Inferior parietal cortex (tissue), 1 donor: ENCODE measurements at regions not wholly inside any gene's neighbourhood (a gene's known extent, or its start where the extent isn't known, plus 50 kb on each side); places are given as distances from the start of the nearest gene placed in this dataset.
A peak's percentile ranks its signal among the peaks of the same experiment; 100 is the strongest.
"Not testable (repeated sequence)": the region's sequence is repeated elsewhere in the genome, so short reads cannot be mapped to it uniquely, and the experiment has no call there.

Experiments used
- DNase-seq: peaks from one replicate; pipeline ENCODE4 v3.0.0-alpha.2; 2016; ENCODE audit errors: extremely low spot score

DNA sequence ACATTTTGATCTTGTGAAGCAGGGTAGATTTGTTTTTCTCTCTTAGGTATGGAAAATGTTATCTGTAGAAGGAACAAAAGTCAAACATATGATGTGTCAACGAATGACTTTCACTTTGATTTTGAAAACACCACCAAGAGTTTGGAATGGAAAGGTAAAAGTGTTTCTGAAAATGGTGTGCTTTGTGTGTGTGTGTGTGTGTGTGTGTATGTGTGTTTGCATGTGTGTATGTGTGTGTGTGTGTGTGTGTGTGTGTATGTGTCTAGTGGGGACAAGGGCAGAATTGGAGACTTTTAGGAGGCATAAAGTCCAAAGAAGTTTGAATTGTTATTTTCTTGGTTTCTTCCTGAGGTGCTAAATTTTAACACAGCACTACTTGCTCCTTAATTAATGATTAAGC is 115.4 kb upstream of the PRKCQ start:
- no peak for DNase-seq

DNA sequence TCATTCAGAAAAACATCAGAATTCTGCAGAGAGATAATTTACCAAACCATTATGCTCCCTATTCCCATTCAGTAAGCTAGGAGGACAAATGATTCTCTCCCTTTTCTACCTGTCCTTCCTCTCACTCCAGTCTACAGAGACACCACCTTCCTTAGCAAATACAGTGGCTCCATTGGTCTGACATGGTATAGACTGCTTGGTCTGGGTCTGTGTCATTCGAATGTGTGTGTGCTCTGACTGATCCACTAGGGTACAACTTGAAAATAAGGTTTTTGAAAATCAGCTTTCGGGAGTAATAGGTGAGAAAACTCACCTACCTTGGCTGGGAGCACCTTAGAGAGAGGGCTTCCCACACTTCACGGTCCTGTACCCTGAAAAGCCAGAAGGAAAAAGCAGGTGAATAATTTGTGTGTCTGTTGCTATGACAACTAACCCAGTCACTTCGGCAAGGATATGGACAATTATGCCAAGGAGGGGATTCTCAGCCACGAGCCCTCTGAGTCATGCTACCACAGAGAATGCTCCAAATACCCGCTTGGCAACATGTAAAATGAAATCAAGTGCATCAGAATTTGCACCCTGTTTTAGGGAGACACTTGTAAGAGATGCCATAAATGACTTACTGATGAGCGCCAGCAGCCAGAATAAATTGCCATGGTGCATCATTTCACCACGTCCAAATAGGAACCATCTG is 114.5 kb upstream of the PRKCQ start:
- DNase-seq: no peak

DNA sequence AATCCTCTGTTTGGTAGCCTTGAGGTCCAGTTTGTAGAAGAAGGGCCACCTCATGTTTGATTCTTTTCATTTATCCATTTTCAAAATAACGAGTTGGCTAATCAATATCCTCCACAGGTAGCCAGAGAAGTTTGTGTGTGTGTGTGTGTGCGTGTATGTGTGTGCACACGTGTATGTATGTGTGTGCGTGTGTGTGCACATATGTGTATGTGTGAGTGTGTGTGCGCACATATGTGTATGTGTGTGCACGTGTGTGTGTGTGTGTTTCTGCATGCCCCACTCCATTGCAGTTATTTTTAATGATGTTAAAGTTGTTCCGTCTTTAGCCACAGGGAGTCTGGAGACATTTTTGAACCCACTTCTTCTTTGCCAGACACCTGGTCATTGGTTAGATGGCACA is 112.8 kb upstream of the PRKCQ start:
- DNase-seq: no peak

DNA sequence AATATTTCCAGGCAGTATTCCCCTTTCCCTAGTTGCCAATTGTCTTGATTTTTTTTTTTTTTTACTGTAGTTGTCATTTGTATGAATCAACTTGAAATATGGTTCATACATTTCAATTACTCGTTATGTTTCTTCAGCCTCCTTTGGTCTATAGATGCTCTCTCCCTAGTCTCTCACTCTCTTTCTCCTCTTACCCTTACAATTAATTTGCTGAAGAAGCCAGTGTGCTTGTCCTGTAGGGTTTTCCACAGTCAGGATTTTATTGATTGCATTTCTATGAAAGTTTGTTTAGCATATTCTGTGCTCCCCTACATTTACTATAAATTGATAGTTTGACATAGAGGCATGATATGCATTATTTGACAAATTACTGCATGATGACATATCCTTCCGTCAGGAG is 112.0 kb upstream of the PRKCQ start:
- no peak for DNase-seq

DNA sequence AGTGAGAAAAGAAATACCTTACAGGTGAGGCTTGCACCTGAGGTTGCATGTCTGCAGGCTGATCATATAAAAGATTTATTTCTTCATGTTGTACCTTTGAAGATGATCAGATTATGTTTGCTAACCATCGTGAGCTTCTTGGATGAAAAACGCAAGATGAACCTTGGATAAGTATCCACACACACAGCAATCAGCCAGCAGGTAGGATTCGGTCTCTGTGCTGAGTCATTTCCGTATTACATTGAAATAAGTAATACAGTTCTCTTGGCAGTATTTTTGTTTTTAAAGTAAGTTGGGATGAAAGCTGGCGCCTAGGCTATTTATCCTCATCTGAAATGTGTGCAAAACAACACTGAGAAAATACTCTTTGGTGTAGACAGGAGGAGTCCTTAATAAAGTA is 109.0 kb upstream of the PRKCQ start:
- DNase-seq: no peak

DNA sequence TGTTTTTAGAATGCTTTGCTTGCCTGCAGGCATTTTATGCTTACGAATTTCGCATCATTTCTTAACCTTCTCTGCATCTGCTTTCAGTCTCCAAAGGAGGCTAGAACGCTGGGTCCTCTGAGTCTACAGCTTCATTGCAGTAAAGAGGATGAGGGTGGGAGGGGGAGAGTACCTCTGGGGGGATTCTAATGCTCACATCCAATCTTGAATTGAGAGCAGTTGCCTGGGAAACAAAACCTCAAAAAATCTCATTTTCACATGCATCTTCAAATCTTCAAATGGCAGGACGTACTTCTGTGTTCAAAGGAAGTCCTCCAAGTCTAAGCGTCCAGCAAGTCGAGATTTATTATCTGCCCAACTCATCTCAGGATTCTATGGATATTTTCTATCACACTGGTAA is 100.7 kb upstream of the PRKCQ start:
- DNase-seq: no peak

DNA sequence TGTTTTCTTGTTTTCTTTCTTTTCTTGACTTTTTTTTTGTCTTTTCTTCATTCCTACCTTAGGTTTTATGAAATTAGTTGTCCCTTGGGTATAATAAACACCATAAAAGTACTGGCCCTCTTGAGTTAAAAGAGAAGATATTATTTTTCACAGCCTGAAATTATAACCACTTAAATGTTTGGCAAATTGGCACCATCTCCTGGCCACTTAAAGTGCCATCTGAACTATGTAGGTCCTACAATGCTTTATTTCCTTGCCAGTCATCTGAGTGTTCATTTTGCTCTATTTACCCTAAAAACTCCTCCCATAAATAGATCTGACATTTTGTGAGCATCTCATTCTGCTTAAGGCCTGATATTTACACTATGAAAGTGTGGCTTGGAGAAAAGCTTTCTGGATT is 98.9 kb upstream of the PRKCQ start:
- DNase-seq: no peak

DNA sequence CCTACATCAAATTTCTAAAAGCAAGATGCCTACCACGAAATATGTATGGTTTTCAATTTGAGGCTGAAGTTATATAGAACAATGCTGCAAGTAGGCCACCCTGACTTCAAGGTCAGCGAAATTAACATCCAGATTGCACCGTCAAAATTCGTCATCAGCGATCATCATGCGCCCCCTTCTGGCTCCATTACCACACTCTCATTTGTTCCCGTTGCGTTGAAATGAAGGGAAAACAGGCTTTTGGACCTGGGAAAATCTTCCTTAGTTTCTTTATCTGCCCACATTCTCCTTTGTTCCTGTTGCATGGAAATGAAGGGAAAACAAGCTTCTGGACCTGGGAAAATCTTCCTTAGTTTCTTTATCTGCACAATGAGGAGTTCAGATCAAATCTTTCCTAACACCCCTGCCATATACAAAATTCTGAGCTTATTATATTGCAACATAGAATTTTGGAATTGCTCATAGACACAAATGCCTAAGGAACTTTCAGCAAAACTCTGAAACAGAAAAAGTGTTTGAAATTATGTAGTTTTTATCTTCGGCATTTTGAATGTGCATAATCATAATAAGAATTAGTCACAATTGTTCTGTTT is 98.2 kb upstream of the PRKCQ start:
- DNase-seq: peak; percentile 70

DNA sequence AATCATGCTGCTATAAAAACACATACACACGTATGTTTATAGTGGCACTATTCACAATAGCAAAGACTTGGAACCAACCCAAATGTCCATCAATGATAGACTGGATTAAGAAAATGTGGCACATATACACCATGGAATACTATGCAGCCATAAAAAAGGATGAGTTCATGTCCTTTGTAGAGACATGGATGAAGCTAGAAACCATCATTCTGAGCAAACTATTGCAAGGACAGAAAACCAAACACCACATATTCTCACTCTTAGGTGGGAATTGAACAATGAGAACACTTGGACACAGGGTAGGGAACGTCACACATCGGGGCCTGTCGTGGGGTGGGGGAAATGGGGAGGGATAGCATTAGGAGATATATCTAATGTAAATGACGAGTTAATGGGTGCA is 97.1 kb upstream of the PRKCQ start:
- DNase-seq: not testable (repeated sequence)

DNA sequence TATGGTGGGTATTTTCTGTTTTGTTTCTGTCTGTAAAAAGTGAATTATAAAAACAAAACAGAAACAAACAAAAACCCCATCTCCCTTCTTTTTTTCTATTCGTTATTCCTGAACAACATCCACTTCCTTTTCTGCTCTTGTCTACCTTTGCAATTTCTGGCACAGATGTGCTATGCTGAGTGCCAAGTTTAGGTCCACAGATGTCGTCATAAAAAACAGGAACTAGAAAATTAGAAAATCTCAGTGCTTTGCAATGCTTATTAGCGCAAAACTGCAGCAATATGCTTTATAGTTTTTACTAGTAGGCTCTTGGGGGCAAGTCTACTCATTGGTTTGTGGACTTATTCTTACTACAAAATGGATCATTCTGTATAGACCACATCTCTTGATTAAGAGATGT is 94.2 kb upstream of the PRKCQ start:
- DNase-seq: no peak

DNA sequence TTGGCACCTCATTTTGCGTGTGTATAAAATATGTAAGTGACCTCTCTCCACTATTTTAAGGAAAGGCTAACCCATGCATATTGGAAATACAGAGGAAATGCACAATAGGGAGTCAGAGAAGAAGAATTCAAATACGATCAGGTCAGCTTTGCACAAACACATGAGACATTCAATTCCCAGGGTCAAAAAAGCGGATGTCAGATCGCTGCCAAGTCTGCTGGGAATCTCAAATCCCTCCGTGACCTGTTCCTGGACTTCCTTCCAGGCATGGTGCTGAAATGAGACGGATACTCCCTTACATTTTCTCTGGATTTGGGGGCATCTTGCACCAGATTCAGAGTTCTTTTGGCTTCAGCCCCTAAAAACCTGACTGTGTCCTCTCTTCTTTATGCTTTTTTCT is 91.9 kb upstream of the PRKCQ start:
- no peak for DNase-seq

DNA sequence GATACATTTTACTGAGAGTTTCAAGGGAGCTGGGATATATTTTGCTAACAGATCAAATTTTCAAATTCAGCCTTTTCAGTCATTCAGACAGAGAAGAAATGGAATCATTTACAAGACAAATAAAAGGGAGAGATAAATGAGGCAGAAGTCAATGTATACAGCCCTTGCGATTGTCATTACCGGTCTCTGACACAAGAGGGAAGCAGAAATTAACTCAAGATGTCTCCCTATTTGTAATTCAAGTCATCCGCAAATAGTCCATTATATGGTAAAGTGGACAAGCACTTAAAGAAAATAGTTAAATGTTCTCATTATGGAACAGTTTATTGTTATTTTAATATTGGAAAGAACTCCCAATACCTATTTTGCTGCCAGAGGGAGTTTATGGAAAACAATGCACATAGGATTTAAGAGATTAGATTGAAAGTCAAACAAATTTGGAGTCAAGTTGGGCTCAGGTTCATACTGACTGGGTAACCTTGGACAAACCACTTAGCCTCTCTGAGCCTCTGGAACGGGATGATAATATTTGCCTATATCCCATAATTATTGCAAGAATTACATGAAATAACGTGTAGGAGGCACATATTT is 89.3 kb upstream of the PRKCQ start:
- peak; percentile 82 for DNase-seq

DNA sequence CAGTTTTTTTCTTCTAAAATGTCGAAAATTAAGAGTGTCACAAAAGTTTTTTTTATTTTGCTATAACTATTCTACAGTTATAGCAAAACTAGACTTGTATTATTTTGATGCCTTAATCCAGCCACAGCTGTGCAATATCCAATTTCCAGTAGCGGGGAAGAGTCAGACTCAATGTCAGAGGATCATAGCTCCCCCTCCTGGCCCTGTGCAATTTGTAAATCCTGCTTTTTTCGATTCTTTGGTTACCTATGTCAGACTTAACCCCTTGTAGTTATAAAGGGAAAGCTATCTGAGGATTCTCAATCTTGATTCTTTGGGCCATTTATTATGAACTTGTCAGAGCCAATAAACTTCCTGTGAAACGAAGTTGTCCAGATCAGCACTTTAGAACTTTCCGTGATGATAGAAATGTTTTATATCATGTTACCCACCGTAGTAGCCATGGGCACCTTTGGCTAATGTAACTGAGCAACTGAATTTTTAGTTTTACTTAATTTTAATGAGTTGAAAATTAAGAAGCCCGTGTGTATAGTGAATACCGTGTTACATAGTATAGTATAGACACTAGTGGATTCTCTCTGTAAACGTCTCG is 87.7 kb upstream of the PRKCQ start:
- DNase-seq: peak; percentile 73

DNA sequence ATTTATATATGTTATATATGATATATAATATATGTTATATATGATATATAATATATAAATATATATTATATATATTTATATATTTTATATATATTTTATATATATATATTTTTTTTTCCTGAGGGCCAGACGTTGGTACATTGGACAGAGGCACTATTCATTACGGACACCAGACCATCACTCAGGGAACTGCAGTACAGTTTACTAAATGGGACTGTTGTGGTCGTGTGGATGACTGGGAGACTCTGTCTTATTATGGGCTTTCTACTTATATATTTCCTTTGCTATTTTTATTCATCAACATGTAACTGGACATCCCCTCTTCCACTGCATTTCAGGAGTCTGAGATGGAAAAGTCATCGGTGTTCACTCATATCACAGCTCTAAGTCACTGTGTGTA is 87.1 kb upstream of the PRKCQ start:
- no peak for DNase-seq

DNA sequence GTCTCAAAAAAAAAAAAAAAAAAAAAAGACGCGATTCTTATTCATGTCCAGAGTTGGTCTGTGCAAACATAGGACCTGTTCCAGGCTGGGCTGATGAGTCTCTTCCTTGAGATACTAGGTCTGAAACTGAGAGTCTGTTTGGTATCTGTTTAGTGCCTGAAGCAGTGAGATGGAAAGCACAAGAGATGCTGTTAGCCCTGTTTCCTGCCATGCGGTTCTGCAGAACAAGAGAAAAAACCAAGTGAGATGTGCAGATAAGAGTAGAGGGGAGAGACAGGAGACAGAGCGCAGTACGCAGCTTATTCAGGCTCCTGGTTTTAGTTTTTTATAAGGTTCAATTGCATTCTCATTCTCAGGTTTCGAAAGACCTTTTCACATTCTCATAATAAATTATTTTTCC is 85.8 kb upstream of the PRKCQ start:
- no peak for DNase-seq

DNA sequence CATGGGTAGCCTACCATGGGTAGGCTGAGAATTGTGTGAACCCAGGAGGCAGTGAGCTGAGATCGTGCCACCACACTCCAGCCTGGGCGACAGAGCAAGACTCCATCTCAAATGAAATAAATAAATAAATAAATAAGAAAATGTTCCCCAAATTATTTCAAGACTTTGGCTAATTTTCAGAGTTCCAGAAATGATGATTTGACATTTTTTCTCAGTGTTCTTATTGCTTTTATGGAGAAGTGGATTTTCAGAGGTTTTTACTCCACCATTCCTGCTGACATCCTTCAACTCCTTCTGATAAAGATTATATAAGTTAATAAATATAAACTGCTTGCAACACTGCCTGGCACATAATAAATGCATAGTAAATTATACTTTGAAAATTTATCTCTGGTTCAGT is 80.4 kb upstream of the PRKCQ start:
- DNase-seq: no peak

DNA sequence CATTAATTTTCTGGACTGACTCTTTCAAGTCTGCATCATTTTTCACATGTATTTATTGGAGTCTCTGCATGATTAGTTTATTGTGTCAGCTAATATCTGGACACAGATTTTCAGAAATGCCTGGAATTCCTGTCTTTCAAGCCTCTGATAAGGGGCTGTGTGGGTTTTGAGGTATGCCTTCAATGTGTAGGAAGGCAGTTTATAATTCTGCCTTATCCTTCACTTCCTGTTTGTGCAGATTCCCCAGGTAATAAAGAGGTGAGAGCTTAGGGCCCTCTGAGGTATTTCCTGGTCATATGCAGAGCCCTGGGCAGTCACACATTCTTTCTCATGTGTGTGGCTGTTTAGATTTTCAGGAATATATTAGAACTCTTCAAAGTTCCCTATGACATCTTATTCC is 79.4 kb upstream of the PRKCQ start:
- DNase-seq: no peak

DNA sequence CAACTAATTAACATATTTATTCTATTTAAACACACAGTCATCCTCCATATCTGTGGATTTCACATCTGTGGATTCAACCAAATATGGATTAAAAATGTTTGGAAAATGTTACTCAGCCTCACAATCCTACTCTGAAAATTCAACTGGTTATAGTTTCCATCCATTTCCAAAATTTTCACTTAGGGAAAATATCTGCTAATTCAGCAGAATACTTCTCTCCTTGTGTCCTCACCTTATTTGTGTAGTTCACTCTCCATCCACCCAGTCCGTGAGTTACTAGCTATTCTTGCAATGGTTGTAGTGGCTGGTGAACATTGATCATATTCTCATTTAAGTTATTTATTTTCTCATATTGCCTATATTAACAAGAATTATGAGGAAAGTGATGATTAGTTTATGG is 77.6 kb upstream of the PRKCQ start:
- no peak for DNase-seq

DNA sequence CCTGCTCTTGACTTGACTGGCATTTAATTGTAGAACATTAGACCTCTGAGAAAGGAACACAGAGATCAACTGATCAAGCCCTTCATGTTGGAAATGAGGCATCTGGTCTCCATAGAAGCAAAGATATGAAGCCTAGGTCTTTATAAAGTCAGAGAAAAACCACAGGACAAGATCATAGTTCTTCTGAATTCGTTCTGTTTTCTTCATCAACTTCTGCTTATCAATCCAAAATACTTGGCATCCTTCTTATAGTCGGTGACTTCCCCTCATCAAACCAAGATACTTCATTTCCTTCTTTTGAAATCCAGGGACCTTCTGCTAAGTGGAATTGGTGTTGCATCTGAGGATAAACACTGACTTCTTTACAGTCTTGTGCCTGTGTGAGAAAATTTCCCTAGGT is 77.1 kb upstream of the PRKCQ start:
- DNase-seq: no peak

DNA sequence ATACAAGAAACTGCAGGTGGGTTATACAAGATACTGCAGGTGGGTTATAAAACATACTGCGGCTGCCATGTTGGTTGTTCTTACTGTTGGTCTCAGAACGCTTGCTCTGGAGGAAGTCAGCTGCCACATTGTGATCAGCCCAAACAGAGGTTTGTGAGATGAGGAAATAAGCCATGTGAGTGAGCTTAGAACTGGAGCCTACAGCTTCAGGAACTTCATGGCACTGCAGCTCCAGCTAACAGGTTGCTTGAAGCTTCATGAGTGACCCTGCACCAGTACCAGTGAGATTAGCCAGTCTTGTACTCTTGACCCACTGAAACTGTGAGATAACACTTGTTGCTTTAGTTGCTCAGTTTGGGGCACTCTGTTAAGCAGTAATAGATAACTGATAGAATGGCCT is 74.5 kb upstream of the PRKCQ start:
- no peak for DNase-seq

DNA sequence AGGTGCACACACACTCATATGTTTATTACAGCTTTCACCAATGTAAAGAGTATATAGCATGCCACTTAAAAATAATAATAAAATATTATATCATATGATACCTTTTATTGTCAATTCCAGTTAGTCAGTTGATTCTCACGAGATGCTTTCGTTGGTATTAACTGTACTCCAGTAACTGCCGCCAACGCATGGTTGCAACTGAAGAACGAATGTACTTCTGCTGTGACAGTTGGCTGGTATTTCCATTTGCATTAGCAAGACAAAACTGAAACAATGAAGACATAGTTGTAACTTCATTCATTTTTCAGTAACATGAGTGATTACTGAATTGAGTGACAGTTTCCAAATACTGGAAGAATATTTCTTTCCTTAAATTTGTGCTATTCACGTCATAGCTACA is 70.5 kb upstream of the PRKCQ start:
- no peak for DNase-seq

DNA sequence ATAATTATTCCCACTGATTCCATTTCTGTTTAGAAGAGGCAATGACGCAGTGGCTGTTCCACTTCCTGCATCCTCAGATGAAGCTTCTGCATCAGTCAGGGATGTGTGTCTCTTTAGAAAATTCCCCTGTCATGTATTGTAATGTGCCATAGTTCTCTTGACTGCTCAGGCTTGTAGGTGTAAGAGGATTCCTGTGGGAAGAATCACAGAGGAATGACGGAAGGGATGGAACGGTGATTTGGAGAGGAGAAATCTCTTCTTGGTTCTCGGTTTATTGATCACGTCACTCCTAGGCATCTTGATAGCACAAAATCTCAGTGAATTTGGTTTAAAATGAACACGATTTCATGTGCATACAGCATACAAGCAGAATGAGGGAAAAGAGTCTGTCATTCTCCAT is 69.8 kb upstream of the PRKCQ start:
- DNase-seq: no peak
